NOMO-1 treated with DMSO at 0.1 percent for 48 hours (cell line): ENCODE measurements at regions not wholly inside any gene's neighbourhood (a gene's known extent, or its start where the extent isn't known, plus 50 kb on each side); places are given as distances from the start of the nearest gene placed in this dataset.
A peak's percentile ranks its signal among the peaks of the same experiment; 100 is the strongest.

Source experiments
- DNase-seq: peaks from one replicate; lab custom pipeline; 2025; ENCODE audit not compliant: unreplicated experiment; lab: John Stamatoyannopoulos, UW

GRCh38 chr7:30212701-30213111, 71.7 kb upstream of the ZNRF2 start:
- no peak for DNase-seq

DNA sequence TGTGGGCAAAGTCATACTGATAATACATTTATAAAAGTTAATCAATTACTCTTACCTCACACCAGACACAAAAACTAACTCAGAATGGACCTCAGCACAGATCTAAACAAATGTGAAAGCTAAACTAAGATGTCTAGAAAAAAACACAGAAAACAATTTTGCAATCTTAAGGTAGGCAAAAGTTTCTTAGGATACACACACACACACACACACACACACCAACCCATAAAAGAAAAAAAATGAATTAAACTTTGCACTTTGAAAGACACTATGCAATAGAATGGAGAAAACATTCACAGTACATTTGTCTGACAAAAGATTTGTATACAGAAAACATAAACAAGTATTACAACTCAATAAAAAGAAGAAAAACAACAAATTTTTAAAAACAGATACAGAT, 70.8 kb upstream of the ZNRF2 start:
- DNase-seq, result no peak

DNA sequence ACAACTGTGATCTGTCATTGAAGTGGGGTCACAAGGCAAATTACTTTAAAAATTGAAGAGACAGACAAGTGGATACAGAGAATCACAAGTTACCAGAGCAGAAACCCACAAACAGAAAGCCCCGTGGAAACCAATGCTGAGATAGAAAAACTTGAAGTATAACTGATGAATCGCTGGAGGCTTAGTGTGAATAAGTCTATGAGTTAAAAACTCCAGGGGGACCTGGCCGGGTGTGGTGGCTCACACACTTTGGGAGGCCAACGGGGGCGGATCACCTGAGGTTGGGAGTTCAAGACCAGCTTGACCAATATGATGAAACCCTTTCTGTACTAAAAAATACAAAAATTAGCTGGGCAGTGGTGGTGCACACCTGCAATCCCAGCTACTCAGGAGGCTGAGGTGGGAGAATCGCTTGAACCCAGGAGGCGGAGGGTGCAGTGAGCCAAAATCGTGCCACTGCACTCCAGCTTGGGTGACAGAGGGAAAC, 69.7 kb upstream of the ZNRF2 start:
- no peak for DNase-seq

- DNase-seq, result no peak
These were observed 62.6 kb upstream of the ZNRF2 start for GRCh38 chr7:30221764-30222163.

GRCh38 chr7:30222515-30223215, 61.7 kb upstream of the ZNRF2 start:
- DNase-seq, result no peak

GRCh38 chr7:30223896-30224295, 60.5 kb upstream of the ZNRF2 start:
- DNase-seq, result no peak

DNA sequence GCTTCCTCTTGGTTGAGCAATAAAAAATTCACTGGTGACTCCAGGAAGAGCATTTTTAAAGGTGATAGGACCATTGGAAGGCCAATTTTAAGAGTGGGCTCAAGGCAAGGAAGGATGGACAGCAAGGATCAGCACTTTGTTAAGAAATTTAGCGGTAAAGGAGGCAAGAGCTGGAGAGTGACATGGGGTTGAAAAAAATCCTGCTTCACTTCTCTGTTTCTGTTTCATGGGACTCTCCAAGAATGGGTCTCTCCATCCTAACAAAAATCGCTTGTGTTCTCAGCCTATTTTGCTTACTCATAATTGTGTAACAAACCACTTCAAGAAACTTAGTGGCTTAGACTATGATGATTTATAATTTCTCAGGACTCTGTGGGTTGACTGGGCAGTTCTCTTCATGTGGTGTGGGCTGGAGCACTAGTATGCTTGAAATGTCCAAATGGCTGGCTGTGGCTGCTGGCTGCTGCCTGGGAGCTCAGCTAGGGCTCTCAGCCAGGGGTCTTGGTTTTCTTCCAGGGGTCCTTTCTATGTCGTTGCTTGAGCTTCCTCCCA, 59.8 kb upstream of the ZNRF2 start:
- DNase-seq, result peak; percentile 98

DNA sequence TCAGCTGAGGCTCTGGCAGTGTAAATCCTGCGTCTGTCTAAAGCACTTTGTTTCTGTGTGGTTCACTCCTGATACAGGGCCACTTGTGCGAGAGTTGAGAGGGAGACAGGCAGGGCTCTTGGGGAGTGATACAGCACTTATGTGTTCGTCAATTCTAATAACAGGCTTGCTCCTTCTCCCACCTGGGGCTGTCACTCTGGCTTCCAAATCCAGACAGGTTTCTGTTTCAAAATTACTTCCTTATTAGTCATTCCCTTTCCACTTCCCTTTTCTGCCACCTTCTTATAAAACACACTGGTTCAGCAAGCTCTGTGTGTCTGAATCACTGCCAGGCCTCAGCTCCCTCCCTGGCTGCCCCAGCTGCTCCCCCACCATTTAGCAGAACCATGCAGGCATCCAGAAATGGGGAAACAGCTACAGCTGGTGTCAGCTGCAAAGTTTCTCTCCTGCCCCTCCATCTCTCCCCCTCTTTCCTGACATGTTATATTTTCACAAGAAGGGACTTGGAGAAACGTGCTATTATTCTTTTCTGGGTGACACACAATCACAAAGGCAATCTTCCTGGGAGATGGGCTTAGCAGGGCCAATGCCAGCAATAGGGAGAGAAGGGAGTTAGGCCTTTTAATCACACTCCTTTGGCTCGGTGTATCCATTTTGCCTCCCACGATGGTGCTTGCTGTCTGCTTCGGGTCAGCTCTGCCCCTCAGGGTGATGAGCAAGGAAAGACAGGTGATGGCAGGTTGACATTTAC, 58.4 kb upstream of the ZNRF2 start:
- peak; percentile 99 for DNase-seq

GRCh38 chr7:30226614-30227268, 57.7 kb upstream of the ZNRF2 start:
- DNase-seq, result no peak

DNA sequence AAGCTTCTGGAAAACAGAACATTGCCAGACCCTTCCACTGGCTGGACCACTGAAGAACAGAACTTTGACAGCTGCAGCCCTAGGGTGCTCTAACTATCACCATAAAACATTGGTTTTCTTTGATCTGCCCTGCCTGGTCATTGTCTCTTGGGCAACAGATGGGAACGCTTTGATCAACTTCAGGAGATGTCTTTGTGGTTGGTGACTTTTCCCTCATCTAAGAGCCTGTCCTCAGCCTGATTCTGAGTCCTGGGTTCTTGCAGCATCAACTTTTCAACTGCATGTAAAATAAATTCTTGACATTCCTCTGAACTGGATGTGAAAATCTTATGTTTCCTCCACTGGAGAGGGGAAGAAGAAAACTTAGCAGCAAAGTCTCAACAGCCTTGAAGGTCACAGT, 53.1 kb upstream of the ZNRF2 start:
- DNase-seq, result no peak

DNA sequence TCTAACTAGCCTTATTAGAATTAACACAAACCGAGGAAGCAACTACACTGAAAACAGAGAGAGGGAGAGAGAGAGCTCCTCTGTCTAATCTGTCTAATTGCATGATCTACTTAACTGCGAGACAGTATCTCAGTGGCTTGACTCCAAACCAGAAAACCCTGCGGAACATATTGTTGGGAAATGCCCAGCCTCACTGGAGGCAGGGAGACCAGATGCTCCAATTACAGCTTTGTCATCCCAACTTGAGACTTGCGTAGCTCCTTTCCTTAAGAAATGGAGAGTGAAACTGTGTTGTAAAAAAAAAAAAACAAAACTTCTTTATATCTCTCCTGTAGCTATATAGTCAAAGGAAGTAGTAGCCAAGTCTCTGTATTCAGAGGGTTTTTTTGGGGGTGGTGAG, 52.0 kb upstream of the ZNRF2 start:
- no peak for DNase-seq
